CMK (cell line): ENCODE measurements at regions not wholly inside any gene's neighbourhood (a gene's known extent, or its start where the extent isn't known, plus 50 kb on each side); places are given as distances from the start of the nearest gene placed in this dataset.

ENCODE experiments used
- DNase-seq: peaks from one replicate; pipeline ENCODE4 v3.0.0-alpha.2; 2010; ENCODE audit warnings: low read depth

DNA sequence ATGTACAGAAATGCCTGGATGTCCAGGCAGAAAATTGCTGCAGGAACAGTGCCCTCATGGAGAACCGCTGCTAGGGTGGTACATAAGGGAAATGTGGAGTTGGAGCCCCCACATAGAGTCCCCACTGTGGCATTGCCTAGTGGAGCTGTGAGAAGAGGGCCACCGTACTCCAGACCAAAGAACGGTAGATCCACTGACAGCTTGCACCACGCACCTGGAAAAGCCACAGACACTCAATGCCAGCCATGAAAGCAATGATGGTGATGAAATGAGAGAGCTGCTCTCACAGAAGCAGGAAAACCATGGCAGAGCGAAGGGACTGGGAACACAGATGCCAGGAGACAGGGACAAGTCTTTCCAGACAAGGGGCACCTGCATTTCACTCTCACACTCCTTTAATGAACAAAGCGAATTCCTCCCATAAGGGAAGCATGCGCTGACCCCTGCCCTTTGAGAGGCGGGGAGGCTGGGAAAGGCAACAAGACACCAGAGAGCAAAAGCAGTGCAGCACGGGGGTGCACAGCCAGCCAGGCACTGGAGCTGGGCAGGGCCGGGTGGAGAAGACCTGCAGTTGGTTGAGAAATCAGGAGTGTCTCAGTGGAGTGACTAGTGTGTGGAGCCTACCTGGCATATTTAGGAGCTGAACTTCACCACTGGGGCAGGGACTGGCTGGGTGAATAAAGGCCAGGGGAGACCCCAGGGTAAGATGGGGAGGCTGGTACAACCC is 1025.2 kb downstream of the TBC1D22A start:
- DNase-seq: no peak

DNA sequence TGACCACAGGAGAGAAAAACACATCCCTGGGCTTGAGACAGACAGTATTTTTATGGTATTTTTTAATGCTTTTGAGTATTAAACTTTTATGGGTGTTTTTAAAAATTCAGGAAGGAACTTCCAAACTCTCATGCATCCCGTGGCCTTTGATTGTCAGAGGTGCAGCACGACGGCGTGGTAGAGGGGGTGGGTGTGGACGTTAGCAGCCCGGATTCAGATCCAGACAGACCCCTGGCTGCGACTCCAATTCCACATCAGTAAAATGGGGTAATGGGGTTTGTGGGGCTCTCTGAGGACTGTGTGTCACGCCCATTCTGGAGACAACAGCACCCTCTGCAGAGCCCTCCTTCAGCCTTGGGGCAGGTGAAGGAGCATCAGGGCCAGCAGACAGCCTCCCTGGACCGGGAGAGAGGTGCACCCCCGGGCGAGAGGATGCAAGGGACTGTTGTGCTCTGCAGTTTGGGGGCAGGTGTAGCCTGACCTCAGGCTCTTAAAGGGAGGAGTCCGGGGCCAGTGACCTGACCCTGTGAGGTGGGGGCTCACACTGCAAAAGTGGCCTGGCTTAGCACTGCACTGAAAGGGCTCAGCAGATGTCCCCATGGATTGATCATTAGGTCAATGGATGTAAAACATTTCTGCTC is 1024.3 kb downstream of the TBC1D22A start:
- no peak for DNase-seq

DNA sequence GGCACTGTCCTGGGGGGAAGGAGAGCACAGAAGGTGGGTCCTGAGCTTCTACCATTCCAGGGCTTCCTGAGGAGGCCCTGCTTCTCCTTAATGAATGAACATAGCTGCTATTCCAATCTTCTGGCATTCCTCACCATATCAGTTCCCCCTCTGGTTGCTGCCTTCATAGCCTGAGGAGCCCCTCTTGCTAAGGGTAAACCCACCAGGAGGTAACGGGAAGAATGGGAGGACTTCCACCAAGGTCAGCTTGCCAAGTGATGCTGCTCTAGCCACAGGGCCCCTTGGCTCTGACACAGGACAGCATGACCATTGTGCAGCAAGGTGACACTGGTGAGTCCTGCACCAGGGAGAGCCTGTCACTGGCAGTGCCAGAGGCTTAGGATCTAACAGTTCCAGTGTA is 1022.5 kb downstream of the TBC1D22A start:
- DNase-seq: no peak

DNA sequence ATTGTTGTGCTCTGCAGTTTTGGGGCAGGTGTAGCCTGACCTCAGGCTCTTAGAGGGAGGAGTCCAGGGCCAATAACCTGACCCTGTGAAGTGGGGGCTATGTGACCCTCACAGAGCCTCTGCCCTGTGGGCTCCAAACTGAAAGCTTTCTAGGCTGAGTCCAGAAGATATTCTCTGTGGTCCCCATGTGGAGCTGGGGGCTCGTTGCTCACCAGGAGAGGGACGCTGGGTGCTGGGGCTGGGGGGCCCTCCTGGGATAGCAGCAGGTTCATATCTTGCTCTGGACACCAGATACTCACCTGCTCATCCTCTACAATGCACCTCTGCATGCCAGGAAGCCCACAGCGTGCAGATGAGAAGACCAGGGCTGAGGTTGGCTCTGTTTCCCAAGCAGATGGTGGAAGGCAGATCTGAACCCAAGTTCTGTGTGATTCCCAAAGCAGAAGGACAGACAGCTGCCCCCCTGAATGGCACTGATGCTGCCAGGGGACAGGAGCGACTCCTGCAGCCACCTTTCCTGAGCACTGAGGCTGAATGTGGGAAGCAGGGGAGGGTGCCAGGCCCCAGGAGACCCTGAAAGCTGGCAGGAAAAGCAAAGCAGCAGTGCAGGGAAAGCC is 1022.0 kb downstream of the TBC1D22A start:
- DNase-seq: no peak

DNA sequence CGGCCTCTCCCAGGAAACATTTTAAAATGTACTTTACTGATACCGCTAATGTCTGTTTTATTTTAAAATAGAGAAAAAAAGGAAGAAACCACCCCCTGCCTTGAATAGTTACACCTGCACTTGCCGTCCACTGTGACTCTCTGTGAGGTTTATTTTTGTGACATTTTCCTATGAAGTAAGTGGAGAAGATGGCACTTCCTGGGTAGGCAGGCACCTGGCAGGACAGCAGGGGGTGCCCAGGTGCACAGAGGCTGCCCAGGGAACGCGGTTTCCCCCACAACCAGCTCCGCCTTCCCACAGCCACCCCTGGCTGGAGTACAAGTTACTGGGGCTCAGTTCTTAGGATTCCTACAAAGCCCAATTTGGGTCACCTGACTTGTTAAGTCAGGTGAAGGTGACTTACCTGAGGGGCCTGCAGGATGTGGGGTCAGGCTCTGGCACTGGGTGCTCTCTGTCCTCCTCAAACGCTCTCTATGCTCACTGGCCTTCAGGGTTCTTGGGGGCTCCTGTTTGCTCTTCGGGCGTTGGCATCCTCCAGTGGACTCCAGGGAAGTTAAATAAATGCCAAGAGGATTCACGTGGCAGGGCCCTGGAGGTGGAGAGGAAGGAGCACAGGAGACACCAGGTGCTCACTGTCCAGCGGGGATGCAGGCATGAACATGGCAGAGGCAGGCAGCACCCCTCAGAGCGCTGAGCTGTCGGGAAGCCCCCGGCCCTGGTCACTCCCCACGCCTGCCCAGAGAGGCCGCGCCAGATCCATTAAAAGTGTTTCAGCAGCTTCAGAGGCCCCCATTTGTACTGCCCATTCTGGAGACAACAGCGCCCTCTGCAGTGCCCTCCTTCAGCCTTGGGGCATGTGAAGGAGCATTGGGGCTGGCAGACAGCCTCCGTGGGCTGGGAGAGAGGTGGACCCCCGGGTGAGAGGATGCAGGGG is 1021.2 kb downstream of the TBC1D22A start:
- no peak for DNase-seq

DNA sequence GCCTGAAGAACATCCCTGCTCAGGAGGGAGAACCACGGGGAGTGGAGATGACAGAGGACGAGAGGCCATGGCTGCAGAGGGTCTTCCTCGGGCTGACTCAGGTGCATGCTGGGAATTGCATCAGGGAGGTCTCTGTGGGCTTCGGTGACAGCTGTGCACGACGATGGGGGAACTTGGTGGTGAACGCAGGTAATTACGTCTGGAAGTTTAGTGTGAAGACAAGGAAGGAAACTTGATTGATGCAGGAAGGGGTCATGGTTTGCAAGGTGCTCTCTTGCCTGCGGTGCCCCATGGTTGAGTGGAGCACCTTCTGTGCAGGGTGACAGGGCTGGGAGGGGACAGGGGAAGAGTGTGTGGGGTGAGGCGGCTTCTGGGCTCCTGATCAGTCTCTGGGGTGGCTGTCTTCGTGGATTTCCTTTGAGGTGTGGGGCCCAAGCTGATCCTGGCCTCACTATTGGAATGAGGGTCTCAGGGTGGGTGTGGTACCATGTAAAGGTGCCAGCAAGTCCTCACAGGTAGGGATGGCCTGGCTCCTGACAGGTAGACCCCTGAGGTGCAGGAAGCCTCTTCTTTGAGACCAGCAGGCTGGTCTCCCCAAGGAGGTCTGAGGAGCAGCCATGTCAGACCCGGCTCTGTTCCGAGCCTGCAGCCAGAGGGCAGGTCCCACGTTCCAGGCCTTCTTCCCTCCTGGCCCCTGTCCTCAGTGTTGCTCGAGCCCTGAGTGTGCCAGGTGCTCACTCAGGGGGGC is 1020.1 kb downstream of the TBC1D22A start:
- no peak for DNase-seq

DNA sequence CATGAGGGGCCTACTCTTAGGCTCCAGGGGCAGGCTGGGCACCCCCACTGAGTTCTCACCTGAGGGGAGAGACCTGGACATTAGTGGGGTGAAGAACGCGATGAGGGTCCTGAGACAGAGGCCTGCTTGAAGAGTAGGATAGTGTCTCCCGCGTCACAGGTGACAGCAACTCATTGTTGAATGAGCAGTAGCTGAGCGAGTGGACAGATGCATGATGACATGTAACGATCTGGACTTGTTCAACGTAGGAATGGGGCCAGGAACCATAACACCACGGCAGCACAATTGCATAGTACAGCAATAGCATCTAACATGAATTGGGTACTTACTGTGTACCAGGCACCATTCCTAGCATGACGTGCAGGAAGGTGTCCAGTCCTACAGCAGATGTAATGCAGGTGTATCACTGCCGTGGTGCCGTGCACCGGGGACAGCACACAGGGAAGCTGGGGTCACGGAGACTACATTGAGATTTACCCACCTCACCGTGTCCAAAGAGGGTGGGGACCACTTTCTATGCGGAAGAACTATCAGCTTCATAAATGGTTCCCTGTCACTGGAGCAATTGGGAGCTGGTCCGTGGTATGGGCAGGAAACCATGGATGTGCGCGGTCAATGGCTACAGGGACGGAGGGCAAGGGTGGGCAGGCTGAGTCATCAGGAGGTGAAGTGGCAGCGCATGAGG is 1019.1 kb downstream of the TBC1D22A start:
- DNase-seq: no peak

DNA sequence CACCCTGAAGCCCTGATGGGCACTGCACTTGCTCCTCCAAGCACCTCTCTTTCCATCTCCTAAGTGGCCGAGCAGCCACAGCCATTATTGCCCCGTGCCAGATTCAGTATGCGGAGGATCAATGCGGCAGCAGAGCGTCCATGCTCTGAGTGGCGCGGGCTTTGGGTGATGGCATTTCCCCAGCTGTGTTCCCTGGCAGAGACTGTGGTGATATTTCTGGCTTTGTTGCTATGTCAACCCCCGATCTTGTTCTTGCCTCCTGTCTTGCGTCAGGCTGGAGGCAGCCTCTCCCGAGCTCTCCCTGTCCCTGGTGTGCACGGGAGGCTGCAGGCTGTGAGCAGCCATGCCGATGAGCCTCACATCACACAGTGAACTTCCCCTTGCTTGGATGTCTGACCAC is 1018.6 kb downstream of the TBC1D22A start:
- DNase-seq: no peak

DNA sequence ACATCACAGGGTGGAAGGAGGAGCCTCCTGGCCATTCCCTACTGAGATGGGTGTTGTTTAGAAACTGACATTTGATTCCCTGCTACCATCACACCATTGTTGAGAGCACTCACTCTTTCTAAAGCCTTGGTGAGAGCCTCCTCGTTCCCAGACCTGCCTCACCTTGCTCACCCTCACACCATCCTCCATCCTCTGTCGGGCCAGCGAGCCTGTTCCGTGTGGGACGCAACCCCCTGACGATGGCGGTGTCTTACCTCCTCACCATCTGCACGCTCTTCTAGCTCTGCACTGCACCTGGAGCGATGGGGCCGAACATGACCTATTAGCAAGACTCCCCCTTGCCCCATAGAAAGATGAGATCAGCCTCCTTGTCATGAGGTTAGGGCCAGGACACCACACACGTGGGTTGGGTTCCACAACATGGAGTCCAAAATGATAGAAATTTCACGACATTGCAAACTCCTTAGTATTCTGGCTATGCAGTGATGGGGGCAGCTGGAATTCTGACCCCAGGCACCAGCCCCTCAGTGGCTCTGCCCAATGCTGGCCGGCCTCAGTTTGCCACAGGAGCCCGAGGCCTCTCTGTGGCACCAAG is 1017.9 kb downstream of the TBC1D22A start:
- DNase-seq: no peak

DNA sequence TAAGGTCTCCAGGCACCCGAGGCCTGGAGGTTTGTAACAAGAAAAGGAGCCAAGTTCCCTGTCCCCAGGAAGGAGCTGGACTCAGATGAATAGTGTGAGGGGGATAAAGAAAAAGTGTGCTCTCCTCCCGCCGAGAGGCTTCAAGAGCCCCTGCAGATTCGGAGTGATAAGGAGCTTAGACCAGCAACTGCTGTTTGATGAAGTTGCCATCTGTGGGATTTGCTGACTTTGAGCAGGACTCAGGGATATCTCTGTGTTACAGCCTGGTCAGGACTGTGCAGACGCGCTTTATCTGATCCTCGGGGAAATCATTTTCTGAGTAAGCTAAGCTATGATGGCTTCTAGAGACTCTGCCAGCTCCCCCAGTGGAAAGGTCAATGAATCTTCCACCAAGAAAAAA is 1017.0 kb downstream of the TBC1D22A start:
- DNase-seq: no peak

DNA sequence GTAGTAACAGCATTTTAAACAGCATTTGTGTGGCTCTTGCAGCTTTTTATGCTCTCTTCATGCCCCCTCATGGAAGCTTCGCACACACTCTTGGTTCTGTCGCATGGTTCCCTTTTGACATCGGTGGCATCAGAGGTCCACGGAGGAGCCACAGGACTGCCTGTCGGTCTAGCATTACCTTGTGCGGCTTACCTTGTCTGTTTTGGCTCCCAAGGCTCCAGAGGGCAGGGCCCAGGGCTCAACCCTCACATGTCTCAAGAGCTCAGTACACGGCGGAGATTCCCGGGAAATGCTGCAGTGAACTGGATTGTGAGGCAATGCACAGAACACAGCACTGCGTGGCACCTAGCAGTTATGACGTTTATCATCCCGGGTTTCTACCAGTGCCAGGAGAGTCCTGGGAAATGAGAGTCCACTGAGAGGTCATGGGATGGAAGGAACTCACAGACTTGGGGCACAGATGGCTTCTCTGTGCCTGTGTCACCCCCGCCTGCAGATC is 1015.8 kb downstream of the TBC1D22A start:
- DNase-seq: no peak

DNA sequence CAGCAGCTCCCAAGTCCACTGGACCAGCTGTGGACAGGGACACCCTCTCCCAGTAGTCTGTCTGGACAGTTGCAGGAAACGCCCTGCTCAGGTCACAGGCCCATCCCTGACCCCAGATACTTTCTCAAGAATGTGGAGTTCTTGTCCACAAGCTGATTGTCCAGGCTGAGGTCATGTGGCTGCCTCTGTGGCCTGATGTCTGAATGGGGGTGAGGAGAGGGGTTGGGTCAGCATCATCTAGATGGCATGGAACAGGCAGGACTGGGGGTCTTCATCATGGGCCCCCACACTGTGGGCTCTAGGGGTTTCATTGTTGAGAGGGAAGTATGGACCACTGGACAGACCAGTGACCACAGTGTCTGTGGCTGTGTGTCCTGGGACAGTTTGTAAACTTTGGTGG is 1015.0 kb downstream of the TBC1D22A start:
- DNase-seq: no peak

DNA sequence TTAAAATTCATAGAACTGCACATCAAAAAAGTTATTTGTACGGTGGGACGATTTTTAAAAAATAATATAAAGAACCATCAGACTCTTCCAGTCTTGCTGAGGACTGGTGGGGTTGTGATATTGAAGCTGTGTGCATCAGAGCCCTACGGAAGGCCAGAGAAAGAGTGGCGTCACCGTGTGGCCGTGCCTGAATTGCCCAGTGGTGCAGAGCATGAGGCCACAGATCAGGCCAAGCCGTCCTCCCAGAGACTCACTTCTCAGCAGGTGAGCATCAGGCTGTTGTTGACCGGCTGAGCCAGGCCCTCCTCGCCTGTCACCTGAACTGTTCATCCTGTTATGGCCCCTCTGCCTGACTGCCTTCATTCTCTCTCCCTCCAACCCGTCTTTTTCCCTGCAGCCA is 1013.9 kb downstream of the TBC1D22A start:
- DNase-seq: no peak

DNA sequence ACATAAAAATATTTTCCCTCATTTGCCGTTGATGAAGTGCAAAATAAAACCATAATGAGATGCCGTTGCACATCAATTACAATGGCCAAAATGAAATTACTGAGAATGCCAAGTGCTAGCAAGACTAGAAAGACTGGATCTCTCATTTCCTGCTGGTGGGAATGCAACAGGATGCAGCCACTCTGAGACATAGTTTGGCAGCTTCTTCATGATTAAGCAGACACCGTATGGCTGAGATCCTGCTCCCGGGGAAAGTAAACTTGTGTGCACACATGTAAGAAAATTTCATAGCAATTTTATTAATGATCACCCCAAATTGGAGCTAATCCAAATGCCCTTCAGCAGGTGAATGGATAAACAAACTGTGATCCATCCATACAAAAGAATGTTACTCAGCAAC is 1013.2 kb downstream of the TBC1D22A start:
- DNase-seq: no peak

DNA sequence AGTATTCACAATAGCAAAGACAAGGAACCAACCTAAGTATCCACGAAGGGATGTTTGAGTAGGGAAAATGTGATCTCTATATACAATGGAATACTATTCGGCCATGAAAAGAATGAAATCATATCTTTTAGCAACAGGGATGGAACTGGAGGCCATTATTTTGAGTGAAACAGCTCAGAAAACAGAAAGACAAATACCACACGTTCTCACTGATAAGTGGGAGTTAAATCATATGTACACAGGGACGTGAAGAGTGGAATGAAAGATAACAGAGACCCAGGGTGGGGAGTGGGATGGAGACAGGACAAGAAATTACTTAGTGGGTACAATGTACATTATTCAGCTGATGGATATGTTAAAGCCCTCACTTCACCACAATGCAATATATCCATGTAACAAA is 1012.7 kb downstream of the TBC1D22A start:
- no peak for DNase-seq

DNA sequence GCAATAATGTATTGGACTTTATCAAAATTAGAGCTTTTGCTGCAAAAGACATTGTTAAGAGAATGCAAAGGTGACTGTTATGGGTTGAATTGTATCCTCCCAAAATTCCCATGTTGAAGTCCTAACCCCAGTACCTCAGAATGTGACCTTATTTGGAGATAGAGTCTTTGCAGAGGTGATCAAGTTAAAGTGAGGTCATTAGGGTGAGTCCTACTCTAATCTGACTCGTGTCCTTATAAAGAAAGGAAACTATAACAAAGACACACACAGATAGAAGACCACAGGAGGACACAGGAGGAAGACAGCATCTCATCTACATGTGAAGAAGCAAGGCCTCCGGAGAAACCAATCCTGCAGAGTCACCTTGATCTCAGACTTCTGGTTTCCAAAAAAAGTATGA is 1011.2 kb downstream of the TBC1D22A start:
- no peak for DNase-seq

DNA sequence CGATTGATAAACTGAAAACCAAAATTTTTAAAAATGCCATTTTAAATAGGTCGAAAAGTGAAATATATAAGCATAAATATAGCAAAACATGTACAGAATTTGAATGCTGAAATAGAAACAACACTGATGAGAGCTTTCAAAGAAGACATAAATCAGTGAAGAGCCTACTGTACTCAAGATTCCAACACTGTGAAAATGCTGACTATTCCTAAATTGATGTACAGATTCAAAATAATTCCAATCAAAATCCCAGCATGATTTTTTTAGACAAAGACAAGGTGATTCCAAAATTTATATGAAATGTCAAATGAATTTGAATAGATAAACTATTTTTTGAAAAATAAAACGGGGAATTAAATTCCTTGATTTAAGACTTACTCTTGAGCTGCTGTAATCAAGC is 1010.4 kb downstream of the TBC1D22A start:
- DNase-seq: no peak

DNA sequence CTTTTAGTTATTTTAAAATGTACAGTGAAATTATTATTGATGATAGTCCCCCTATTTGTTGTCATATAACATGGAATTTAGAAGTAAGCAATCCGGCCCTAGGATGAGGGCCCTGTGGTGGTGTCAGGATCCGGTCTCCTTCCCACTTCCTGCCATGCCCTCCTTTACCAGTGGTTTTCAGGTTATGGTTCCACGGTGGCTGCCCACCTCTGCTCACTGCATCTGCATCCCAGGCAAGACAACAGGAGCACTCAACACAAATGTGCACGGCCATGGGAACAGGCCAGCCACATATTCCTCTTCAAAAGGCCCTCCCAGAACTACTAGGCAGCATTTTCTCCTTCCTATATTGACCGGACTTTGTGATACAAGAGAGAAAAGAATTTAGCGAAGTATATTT is 1007.2 kb downstream of the TBC1D22A start:
- no peak for DNase-seq

DNA sequence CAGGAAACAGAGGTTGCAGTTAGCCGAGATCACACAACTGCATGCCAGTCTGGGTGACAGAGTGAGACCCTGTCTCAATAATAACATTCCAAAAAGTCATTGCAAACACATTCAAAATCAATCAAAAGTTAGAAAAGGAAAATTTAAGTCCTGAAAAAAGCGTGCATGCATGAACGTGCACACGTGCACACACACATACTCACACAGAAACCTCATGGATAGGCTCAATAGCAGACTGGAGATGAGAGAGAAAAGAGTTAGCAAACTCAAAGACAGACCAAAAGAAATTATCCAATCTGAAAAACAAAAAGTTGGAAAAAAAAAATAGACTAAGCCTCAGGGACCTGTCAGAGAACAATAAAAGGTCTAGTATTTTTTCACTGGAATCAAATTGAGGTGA is 1005.6 kb downstream of the TBC1D22A start:
- no peak for DNase-seq

DNA sequence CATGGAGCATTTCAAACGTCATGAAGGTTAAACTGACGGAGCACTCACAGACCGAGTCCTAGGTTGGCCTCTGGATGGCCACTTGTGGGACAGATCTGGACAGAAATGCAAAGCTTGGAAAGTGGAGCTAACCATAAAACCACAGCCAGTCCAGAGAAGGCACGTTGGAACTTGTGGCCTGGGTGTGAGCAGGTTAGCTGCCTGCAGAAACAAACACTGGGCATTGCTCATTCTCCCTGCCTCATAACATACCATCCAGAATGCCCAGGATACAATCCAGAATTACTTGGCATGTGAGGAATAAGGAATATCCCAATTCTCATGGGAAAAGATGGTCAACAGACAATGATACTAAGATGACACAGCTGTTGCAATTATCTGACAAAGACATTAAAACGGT is 1005.0 kb downstream of the TBC1D22A start:
- no peak for DNase-seq

DNA sequence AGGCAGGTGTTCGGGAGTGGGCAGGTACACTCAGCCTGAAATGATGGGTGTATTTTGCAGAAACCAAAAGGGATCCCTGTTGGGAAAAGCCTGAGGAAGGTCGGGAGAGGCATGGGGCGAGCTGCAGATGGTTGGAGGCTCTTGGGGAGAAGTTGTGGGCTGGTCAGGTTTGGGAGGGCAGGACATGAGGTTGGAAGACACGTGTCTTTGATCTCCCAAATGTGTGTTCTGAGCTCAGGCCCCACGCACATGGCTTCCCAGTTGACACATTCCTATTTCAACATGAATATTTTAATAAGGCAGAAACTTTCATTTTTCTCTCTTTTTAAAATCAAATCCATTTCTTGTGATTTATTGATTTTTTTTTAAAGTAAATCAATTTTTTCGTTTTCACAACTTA is 1003.3 kb downstream of the TBC1D22A start:
- no peak for DNase-seq
